GM10248 (cell line): ENCODE measurements at regions not wholly inside any gene's neighbourhood (a gene's known extent, or its start where the extent isn't known, plus 50 kb on each side); places are given as distances from the start of the nearest gene placed in this dataset.
"Not testable (repeated sequence)": the region's sequence is repeated elsewhere in the genome, so short reads cannot be mapped to it uniquely, and the experiment has no call there.

Experiments used
- CTCF ChIA-PET: fragments of 300-600 bp; sonication (Branson Sonifier 250); formaldehyde crosslinking; extraction: SDS; loops from one replicate; lab custom pipeline; 2021; ENCODE audit warnings: antibody characterized with exemption; lab: Yijun Ruan, JAX
- POLR2A ChIA-PET: fragments of 350-650 bp; sonication (Branson Sonifier 250); formaldehyde crosslinking; extraction: SDS; loops from one replicate; lab custom pipeline; 2020; ENCODE audit warnings: antibody characterized with exemption; lab: Yijun Ruan, JAX
- DNase-seq: peaks from one replicate; pipeline ENCODE4 v3.0.0; 2012; ENCODE audit errors: extremely low spot score

- DNase-seq, CTCF ChIA-PET, POLR2A ChIA-PET: not testable (repeated sequence)
Measured at GRCh38 chr2:91509276-91509675, 2817.8 kb downstream of the RPIA start.

GRCh38 chr2:91511166-91511565 is 2819.7 kb downstream of the RPIA start:
- POLR2A ChIA-PET, CTCF ChIA-PET, DNase-seq: not testable (repeated sequence)

- CTCF ChIA-PET, POLR2A ChIA-PET, DNase-seq: not testable (repeated sequence)
Measured at GRCh38 chr2:91515966-91516365, 2824.5 kb downstream of the RPIA start.

- DNase-seq, CTCF ChIA-PET, POLR2A ChIA-PET: not testable (repeated sequence)
Measured at GRCh38 chr2:91516669-91517068, 2825.2 kb downstream of the RPIA start.

- DNase-seq, POLR2A ChIA-PET, CTCF ChIA-PET: not testable (repeated sequence)
Measured at GRCh38 chr2:91517846-91518245, 2826.4 kb downstream of the RPIA start.

GRCh38 chr2:91518361-91518981 is 2827.0 kb downstream of the RPIA start:
- CTCF ChIA-PET, DNase-seq, POLR2A ChIA-PET: not testable (repeated sequence)

- POLR2A ChIA-PET, CTCF ChIA-PET, DNase-seq: not testable (repeated sequence)
Measured at GRCh38 chr2:91519359-91519758, 2827.9 kb downstream of the RPIA start.

GRCh38 chr2:91519914-91520313 is 2828.4 kb downstream of the RPIA start:
- CTCF ChIA-PET, POLR2A ChIA-PET, DNase-seq: not testable (repeated sequence)

- POLR2A ChIA-PET, DNase-seq, CTCF ChIA-PET: not testable (repeated sequence)
Measured at GRCh38 chr2:91520523-91520922, 2829.1 kb downstream of the RPIA start.

GRCh38 chr2:91520972-91521535 is 2829.6 kb downstream of the RPIA start:
- DNase-seq, CTCF ChIA-PET, POLR2A ChIA-PET: not testable (repeated sequence)

- POLR2A ChIA-PET, CTCF ChIA-PET, DNase-seq: not testable (repeated sequence)
Measured at GRCh38 chr2:91521944-91522343, 2830.5 kb downstream of the RPIA start.

GRCh38 chr2:91522877-91523276 is 2831.4 kb downstream of the RPIA start:
- POLR2A ChIA-PET, CTCF ChIA-PET, DNase-seq: not testable (repeated sequence)

- CTCF ChIA-PET, POLR2A ChIA-PET, DNase-seq: not testable (repeated sequence)
Measured at GRCh38 chr2:91523751-91524150, 2832.3 kb downstream of the RPIA start.

- DNase-seq, CTCF ChIA-PET, POLR2A ChIA-PET: not testable (repeated sequence)
Measured at GRCh38 chr2:91525587-91525986, 2834.1 kb downstream of the RPIA start.

GRCh38 chr2:91526083-91526482 is 2834.6 kb downstream of the RPIA start:
- POLR2A ChIA-PET, result not testable (repeated sequence)

GRCh38 chr2:91527056-91527455 is 2835.6 kb downstream of the RPIA start:
- POLR2A ChIA-PET, CTCF ChIA-PET, DNase-seq: not testable (repeated sequence)

More at GRCh38 chr2:91526083-91526482, 2834.6 kb downstream of the RPIA start:
- DNase-seq, CTCF ChIA-PET: not testable (repeated sequence)

- DNase-seq, CTCF ChIA-PET, POLR2A ChIA-PET: not testable (repeated sequence)
Measured at GRCh38 chr2:91527491-91528031, 2836.1 kb downstream of the RPIA start.

- POLR2A ChIA-PET, result not testable (repeated sequence)
Measured at GRCh38 chr2:91528361-91528760, 2836.9 kb downstream of the RPIA start.

GRCh38 chr2:91536109-91536508 is 2844.6 kb downstream of the RPIA start:
- DNase-seq, CTCF ChIA-PET, POLR2A ChIA-PET: not testable (repeated sequence)

More at GRCh38 chr2:91528361-91528760, 2836.9 kb downstream of the RPIA start:
- CTCF ChIA-PET, DNase-seq: not testable (repeated sequence)
